SH-SY5Y (cell line): ENCODE measurements at regions not wholly inside any gene's neighbourhood (a gene's known extent, or its start where the extent isn't known, plus 50 kb on each side); places are given as distances from the start of the nearest gene placed in this dataset.

Source experiments
- GATA2 ChIP-seq: IDR thresholded peaks from 2 replicates; pipeline ENCODE4 v1.6.1; 2011; ENCODE audit warnings: mild to moderate bottlenecking, low read depth, low read length
- GATA3 ChIP-seq: IDR thresholded peaks from 2 replicates; pipeline ENCODE4 v1.6.1; 2011; ENCODE audit warnings: low read depth, mild to moderate bottlenecking, low read length, moderate library complexity

GRCh38 chr16:54817432-54817831 lies 113.2 kb upstream of the IRX5 start:
- TF ChIP-seq GATA2 (no peak), GATA3 (no peak)

DNA sequence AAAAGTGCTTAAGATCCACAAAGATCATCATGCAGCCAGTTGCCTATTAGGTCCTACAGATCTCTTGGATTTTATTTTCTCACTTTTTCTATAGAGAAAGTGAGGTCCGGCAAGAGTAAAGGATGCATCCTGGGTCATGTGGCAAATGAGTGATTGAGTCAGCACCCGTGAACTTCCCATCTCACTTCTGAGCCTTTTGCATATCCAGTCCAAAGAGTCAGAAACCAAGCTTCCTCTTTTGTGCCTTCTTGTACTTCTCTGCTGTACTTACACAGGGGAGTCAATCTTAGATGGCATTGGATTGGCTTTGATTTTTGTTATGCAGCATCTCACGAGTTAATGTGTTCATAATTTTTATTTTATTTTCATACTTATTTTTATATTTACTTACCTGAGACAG lies 114.2 kb upstream of the IRX5 start:
- TF ChIP-seq GATA3 (no peak), GATA2 (no peak)

- no peak for TF ChIP-seq GATA2
- TF ChIP-seq GATA3 = no peak
Measured at GRCh38 chr16:54815177-54815576, 115.5 kb upstream of the IRX5 start.

DNA sequence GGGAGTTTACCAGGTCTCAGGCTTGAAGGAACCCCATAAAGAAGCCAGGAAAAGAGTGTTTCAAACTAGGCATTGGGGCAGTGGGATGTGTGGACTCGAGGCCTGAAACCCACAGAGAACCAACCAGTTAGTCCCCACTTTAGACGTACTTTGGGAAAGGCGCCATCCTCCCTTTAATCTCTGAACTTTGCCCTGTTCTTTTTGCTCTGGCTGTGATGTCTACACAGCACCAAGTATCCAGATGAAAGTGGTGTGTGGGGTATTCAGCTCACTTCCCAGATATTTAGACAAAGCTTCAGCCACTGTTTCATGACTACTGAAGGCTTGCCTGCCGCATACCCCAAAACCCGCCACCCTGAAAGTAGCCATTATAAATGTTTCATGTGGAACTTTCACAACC lies 116.9 kb upstream of the IRX5 start:
- TF ChIP-seq GATA3 (no peak), GATA2 (no peak)

- TF ChIP-seq GATA3 = no peak
- TF ChIP-seq GATA2 = no peak
Measured at GRCh38 chr16:54812229-54812628, 118.4 kb upstream of the IRX5 start.

GRCh38 chr16:54808890-54809289 lies 121.8 kb upstream of the IRX5 start:
- no peak for TF ChIP-seq GATA2
- TF ChIP-seq GATA3 = no peak

- TF ChIP-seq GATA2 = no peak
- TF ChIP-seq GATA3 = no peak
Measured at GRCh38 chr16:54806881-54807360, 123.7 kb upstream of the IRX5 start.

- TF ChIP-seq GATA3 = no peak
Measured at GRCh38 chr16:54806378-54806777, 124.3 kb upstream of the IRX5 start.

- TF ChIP-seq GATA3 (no peak), GATA2 (no peak)
Measured at GRCh38 chr16:54805648-54806047, 125.0 kb upstream of the IRX5 start.

DNA sequence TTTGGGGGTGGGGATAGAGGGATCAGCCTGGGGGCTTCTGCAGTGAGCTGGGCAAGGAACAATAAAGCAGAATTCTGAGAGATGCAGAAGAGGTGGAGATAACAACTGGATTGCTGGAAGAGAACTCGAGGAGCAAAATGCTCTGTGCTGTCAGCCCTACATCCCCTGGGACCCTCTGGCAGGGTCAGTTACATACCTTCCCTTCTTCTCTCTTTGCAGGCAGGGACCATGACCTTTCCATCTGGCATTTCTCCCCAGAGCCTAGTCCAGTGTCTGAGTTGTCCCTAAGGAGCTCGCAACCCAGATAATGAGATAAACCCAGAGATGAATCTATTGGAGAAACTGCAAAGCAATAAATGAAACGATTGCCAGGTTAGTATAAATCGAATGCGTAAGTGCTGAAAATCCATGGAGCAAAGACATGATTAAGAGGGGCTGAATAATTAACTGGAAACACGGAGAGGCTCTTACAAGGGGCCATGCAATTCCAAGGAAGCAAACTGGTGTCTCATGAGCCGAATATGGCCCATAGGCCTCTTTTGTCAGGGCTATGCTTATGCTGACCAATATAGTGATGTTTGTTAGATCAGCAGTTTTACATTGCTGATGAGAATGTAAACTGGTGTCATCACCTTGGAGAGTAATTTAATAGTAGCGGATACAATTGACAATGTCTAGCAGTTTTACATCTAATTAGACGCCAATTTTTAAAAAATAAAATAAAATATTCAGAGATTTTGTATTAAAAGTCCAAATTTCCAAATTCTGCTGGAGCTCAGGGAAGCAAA lies 129.4 kb upstream of the IRX5 start:
- no peak for TF ChIP-seq GATA2
- TF ChIP-seq GATA3 = no peak

DNA sequence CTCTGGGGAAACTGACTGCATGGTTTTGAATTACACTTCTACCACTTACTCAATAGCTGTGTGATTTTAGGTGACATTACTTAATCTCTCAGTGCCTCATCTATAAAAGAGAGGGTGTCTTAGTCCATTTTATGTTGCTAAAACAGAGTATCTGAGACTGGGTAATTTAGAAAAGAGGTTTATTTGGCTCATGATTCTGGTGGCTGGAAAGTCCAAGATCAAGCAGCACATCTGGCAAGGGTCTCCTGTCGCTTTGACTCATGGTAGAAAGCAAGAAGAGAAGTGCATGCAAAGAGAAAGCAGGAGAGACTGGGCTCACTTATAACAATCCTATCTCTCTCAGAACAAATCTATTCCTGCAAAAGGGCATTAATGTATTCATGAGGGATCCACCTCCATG lies 132.4 kb upstream of the IRX5 start:
- no peak for TF ChIP-seq GATA2
- TF ChIP-seq GATA3 = no peak

DNA sequence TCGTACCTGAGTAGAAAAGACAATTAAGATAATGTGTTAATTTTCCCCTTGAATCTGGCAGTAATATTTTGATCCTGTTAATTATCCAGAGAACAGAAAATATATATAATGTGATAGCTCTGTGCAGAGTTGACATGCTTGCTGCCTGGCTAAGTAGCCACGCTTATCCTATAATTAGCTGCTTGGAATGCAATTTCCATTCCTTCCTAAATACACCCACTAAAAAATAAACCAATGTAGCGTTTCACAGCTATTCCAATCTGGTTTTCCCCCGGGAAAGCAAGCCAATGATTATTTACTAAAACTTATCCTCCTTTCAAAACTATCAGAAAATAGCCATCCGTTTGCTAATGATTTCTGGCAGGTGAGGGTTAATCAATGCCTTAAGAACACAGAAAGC lies 134.5 kb upstream of the IRX5 start:
- no peak for TF ChIP-seq GATA3
- TF ChIP-seq GATA2 = no peak

GRCh38 chr16:54792811-54793210 lies 137.9 kb upstream of the IRX5 start:
- TF ChIP-seq GATA3 (no peak), GATA2 (no peak)

- TF ChIP-seq GATA2 (no peak), GATA3 (no peak)
Measured at GRCh38 chr16:54787045-54787444, 143.6 kb upstream of the IRX5 start.

- no peak for TF ChIP-seq GATA2
- no peak for TF ChIP-seq GATA3
Measured at GRCh38 chr16:54783980-54784379, 146.7 kb upstream of the IRX5 start.

DNA sequence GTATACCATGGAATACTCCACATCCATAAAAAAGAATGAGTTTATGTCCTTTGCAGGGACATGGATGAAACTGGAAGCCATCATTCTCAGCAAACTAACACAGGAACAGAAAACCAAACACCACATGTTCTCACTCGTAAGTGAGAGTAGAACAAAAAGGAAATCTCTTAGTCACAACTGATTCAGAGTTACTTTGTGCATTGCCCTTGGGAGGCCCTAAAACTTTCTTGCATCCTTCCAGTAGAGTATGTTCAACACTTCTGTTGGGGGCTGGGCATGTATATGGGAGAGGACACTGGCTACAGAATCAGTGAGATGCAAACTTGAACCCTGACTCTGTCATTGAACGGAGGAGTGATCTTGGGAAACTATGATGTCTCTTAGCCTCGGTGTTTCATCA lies 147.4 kb upstream of the IRX5 start:
- TF ChIP-seq GATA2 = no peak
- TF ChIP-seq GATA3 = no peak
